ENCODE measurements at regions not wholly inside any gene's neighbourhood (a gene's known extent, or its start where the extent isn't known, plus 50 kb on each side); places are given as distances from the start of the nearest gene placed in this dataset.

- Histone ChIP-seq H3K4me3 (no peak overlapping the region), H3K4me1 (no peaks in the 10 kb centered on the region), H3K36me3 (no peaks in the 10 kb centered on the region), H3K27ac (no peak overlapping the region), H3K9me3 (no peaks in the 10 kb centered on the region), H3K27me3 (no peaks in the 10 kb centered on the region)
- DNase-seq: no peak
- intact Hi-C loops (cut with DNase I; ENCODE audit: low total_unique reads): no loop called here
- TF ChIP-seq CTCF (IDR thresholded peaks at IDR 0.05) (no peak), POLR2A (IDR thresholded peaks at IDR 0.05) (no peak)
Measured at GRCh38 chr13:79226250-79226649, 179.8 kb downstream of the RBM26 start.

- Histone ChIP-seq H3K27me3 (no peaks in the 10 kb centered on the region), H3K27ac (no peak overlapping the region), H3K4me1 (no peaks in the 10 kb centered on the region), H3K36me3 (no peaks in the 10 kb centered on the region), H3K4me3 (no peak overlapping the region), H3K9me3 (no peaks in the 10 kb centered on the region)
- intact Hi-C loops (cut with DNase I; ENCODE audit: low total_unique reads): no loop called here
- no peak for TF ChIP-seq CTCF (IDR thresholded peaks at IDR 0.05)
- no peak for TF ChIP-seq POLR2A (IDR thresholded peaks at IDR 0.05)
- no peak for DNase-seq
Measured at GRCh38 chr13:79225487-79226232, 180.4 kb downstream of the RBM26 start.

- TF ChIP-seq CTCF (IDR thresholded peaks at IDR 0.05) (no peak), POLR2A (IDR thresholded peaks at IDR 0.05) (no peak)
- no peak for DNase-seq
- Histone ChIP-seq H3K4me3 (no peak overlapping the region), H3K9me3 (no peaks in the 10 kb centered on the region), H3K27me3 (no peaks in the 10 kb centered on the region), H3K4me1 (no peaks in the 10 kb centered on the region), H3K36me3 (no peaks in the 10 kb centered on the region), H3K27ac (no peak overlapping the region)
- intact Hi-C loops (cut with DNase I; ENCODE audit: low total_unique reads): no loop called here
Measured at GRCh38 chr13:79222427-79223205, 183.4 kb downstream of the RBM26 start.

- intact Hi-C loops (cut with DNase I; ENCODE audit: low total_unique reads): no loop called here
- DNase-seq: no peak
- TF ChIP-seq CTCF (IDR thresholded peaks at IDR 0.05) (no peak), POLR2A (IDR thresholded peaks at IDR 0.05) (no peak)
- Histone ChIP-seq H3K27ac (no peak overlapping the region), H3K36me3 (no peaks in the 10 kb centered on the region), H3K4me1 (no peaks in the 10 kb centered on the region), H3K27me3 (no peaks in the 10 kb centered on the region), H3K9me3 (no peaks in the 10 kb centered on the region), H3K4me3 (no peak overlapping the region)
Measured at GRCh38 chr13:79212064-79212619, 193.9 kb downstream of the RBM26 start.

- Histone ChIP-seq H3K27me3 (no peaks in the 10 kb centered on the region), H3K27ac (no peak overlapping the region), H3K4me3 (no peak overlapping the region), H3K4me1 (no peaks in the 10 kb centered on the region), H3K36me3 (no peaks in the 10 kb centered on the region), H3K9me3 (no peaks in the 10 kb centered on the region)
- DNase-seq: no peak
- intact Hi-C loops (cut with DNase I; ENCODE audit: low total_unique reads): no loop called here
- no peak for TF ChIP-seq CTCF (IDR thresholded peaks at IDR 0.05)
- TF ChIP-seq POLR2A (IDR thresholded peaks at IDR 0.05): no peak
Measured at GRCh38 chr13:79211377-79211776, 194.7 kb downstream of the RBM26 start.
